Esophagus muscularis mucosa (tissue), 4 donors: ENCODE measurements at regions not wholly inside any gene's neighbourhood (a gene's known extent, or its start where the extent isn't known, plus 50 kb on each side); places are given as distances from the start of the nearest gene placed in this dataset.

ENCODE experiments used
- DNase-seq: peaks from one replicate; pipeline ENCODE4 v3.0.0-alpha.2; 2017; ENCODE audit errors: extremely low spot score
- H3K27ac ChIP-seq, 4 donors: fragments of 200-600 bp; sonication (generic); replicated peaks in 1 of 4; 1 replicate in 3 of 4; 2 replicates in 1 of 4; pipeline ENCODE4 v1.5.1; 2016 to 2019; ENCODE audit warnings: mild to moderate bottlenecking in 1 of 4
- H3K27me3 ChIP-seq, 4 donors: fragments of 200-600 bp; sonication (generic); one replicate each; pipeline versions ENCODE4 v1.5.1 to v1.6.0; 2016 to 2019
- H3K36me3 ChIP-seq, 4 donors: fragments of 200-600 bp; sonication (generic); one replicate each; pipeline ENCODE4 v1.5.1; 2016 to 2019
- H3K4me1 ChIP-seq, 4 donors: fragments of 200-600 bp; sonication (generic); one replicate each; pipeline ENCODE4 v1.5.1; 2016 to 2019
- H3K4me3 ChIP-seq, 4 donors: fragments of 200-600 bp; sonication (generic); 1 replicate in 2 of 4; 2 replicates in 2 of 4; pipeline ENCODE4 v1.5.1; 2016 to 2019; ENCODE audit warnings: mild to moderate bottlenecking in 4 of 4, moderate library complexity in 1 of 4
- H3K9me3 ChIP-seq, 4 donors: fragments of 200-600 bp; sonication (generic); 1 replicate in 3 of 4; 2 replicates in 1 of 4; pipeline ENCODE4 v1.5.1; 2016 to 2019
- CTCF ChIP-seq, 3 experiments: fragments of 200-600 bp in 2 of 3; fragments of 450-650 bp in 1 of 3; sonication (generic) in 2 of 3; IDR thresholded peaks; one replicate each; pipeline ENCODE4 v1.5.1; 2017 to 2019; ENCODE audit warnings: antibody characterized with exemption in 3 of 3, mild to moderate bottlenecking in 2 of 3, moderate library complexity in 1 of 3
- EP300 ChIP-seq: sonication (generic); formaldehyde crosslinking; IDR thresholded peaks from one replicate; pipeline ENCODE4 v1.6.1; 2017; ENCODE audit warnings: antibody characterized with exemption
- POLR2A ChIP-seq: fragments of 450-650 bp; IDR thresholded peaks from one replicate; pipeline ENCODE4 v1.6.1; 2017; ENCODE audit warnings: antibody characterized with exemption, moderate library complexity, mild to moderate bottlenecking, low read depth
- POLR2AphosphoS5 ChIP-seq, 2 donors: sonication (generic); formaldehyde crosslinking; IDR thresholded peaks; one replicate each; pipeline ENCODE4 v1.6.1; 2017; ENCODE audit warnings: antibody characterized with exemption in 2 of 2
- WGBS: methylation state at CpG from one replicate; pipeline ENCODE4 v1.1.5; 2018; 5-methylcytosine and 5-hydroxymethylcytosine counted together
- intact Hi-C: fragments of 100-400 bp; cut with DNase I; formaldehyde crosslinking; loops from one replicate; pipeline ENCODE4 v1.15.1; 2023

- no peak for DNase-seq
- WGBS: 94% methylated on average over 22 of the region's 30 CpGs
- no peaks in the 10 kb centered on the region for H3K36me3 ChIP-seq
- H3K9me3 ChIP-seq: peaks cover 0 to 13% (median 11%) of the 10 kb centered on the region in 4 donors
- H3K27me3 ChIP-seq: peaks cover 0 to 47% (median 0%) of the 10 kb centered on the region in 4 donors
- no peak overlapping the region for H3K4me3 ChIP-seq
- H3K27ac ChIP-seq: no peak overlapping the region
- intact Hi-C loops: no loop called here
- TF ChIP-seq CTCF (IDR thresholded peaks at IDR 0.05) (no peak), POLR2A (no peak), POLR2AphosphoS5 (IDR thresholded peaks at IDR 0.05) (no peak), EP300 (no peak)
- no peaks in the 10 kb centered on the region for H3K4me1 ChIP-seq
These were observed 218.6 kb downstream of the KIF26A start for GRCh38 chr14:104356738-104357688.

- 95% methylated on average over 20 of the region's 33 CpGs for WGBS
These were observed 219.5 kb downstream of the KIF26A start for GRCh38 chr14:104357689-104358527.

GRCh38 chr14:104358528-104359300 is 220.3 kb downstream of the KIF26A start:
- H3K9me3 ChIP-seq: no peaks in the 10 kb centered on the region
- 65% methylated on average over 5 of the region's 18 CpGs for WGBS
- intact Hi-C loops: no loop called here
- no peaks in the 10 kb centered on the region for H3K4me1 ChIP-seq
- TF ChIP-seq POLR2A (no peak), EP300 (no peak), CTCF (IDR thresholded peaks at IDR 0.05) (no peak), POLR2AphosphoS5 (IDR thresholded peaks at IDR 0.05) (no peak)
- DNase-seq: no peak
- H3K36me3 ChIP-seq: no peaks in the 10 kb centered on the region
- no peak overlapping the region for H3K27ac ChIP-seq
- no peak overlapping the region for H3K4me3 ChIP-seq
- peaks cover 0 to 46% (median 0%) of the 10 kb centered on the region in 4 donors for H3K27me3 ChIP-seq

More at GRCh38 chr14:104357689-104358527, 219.5 kb downstream of the KIF26A start:
- H3K4me3 ChIP-seq: no peak overlapping the region
- H3K36me3 ChIP-seq: no peaks in the 10 kb centered on the region
- no peak for DNase-seq
- H3K9me3 ChIP-seq: peaks cover 0 to 6% (median 2%) of the 10 kb centered on the region in 4 donors
- H3K27me3 ChIP-seq: peaks cover 0 to 47% (median 0%) of the 10 kb centered on the region in 4 donors
- H3K27ac ChIP-seq: no peak overlapping the region
- H3K4me1 ChIP-seq: no peaks in the 10 kb centered on the region
- intact Hi-C loops: no loop called here
- TF ChIP-seq POLR2A (no peak), POLR2AphosphoS5 (IDR thresholded peaks at IDR 0.05) (no peak), EP300 (no peak), CTCF (IDR thresholded peaks at IDR 0.05) (no peak)

- DNase-seq: no peak
- Histone ChIP-seq H3K27me3 (peaks cover 0 to 42% (median 0%) of the 10 kb centered on the region in 4 donors), H3K36me3 (no peaks in the 10 kb centered on the region), H3K4me3 (no peak overlapping the region), H3K9me3 (peaks cover 0 to 2% (median 0%) of the 10 kb centered on the region in 4 donors), H3K4me1 (no peaks in the 10 kb centered on the region), H3K27ac (no peak overlapping the region)
- TF ChIP-seq CTCF (IDR thresholded peaks at IDR 0.05) (no peak), POLR2A (no peak), POLR2AphosphoS5 (IDR thresholded peaks at IDR 0.05) (no peak), EP300 (no peak)
- 92% methylated on average over 4 of the region's 14 CpGs for WGBS
- intact Hi-C loops: no loop called here
These were observed 220.1 kb upstream of the C14orf180 start for GRCh38 chr14:104359301-104359968.
